A172 (cell line): ENCODE measurements at regions not wholly inside any gene's neighbourhood (a gene's known extent, or its start where the extent isn't known, plus 50 kb on each side); places are given as distances from the start of the nearest gene placed in this dataset.
"Not testable (repeated sequence)": the region's sequence is repeated elsewhere in the genome, so short reads cannot be mapped to it uniquely, and the experiment has no call there.

Source experiments
- DNase-seq: peaks from one replicate; pipeline ENCODE4 v3.0.0-alpha.2; 2015; ENCODE audit warnings: low spot score

DNA sequence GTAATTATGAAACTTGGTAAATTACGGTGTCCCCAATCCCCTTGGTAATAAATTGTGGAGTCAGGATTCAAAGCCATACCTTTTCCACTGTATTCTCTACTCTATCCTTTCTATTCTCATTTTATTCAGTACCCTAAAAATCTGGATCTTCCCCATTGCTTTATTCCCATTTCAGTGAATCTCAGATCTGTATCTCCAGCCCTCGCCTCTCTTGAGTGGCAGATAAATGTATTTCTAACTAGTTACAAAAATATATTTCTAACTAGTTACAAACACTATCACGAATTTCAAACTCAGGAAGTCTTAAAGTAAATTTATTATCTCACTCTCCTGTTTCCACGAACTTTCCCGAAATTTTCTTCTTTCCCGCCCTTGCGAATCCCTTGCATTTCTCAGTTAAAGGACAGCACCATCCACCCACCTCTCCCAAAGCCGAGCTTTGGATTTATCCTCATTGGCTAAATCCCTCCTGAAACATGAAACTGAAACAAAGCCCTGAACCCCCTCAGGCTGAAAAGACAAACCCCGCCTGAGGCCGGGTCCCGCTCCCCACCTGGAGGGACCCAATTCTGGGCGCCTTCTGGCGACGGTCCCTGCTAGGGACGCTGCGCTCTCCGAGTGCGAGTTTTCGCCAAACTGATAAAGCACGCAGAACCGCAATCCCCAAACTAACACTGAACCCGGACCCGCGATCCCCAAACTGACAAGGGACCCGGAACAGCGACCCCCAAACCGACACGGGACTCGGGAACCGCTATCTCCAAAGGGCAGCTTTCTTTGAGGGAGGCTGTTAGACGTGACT, 164.3 kb upstream of the PABPC3 start:
- DNase-seq: no peak

DNA sequence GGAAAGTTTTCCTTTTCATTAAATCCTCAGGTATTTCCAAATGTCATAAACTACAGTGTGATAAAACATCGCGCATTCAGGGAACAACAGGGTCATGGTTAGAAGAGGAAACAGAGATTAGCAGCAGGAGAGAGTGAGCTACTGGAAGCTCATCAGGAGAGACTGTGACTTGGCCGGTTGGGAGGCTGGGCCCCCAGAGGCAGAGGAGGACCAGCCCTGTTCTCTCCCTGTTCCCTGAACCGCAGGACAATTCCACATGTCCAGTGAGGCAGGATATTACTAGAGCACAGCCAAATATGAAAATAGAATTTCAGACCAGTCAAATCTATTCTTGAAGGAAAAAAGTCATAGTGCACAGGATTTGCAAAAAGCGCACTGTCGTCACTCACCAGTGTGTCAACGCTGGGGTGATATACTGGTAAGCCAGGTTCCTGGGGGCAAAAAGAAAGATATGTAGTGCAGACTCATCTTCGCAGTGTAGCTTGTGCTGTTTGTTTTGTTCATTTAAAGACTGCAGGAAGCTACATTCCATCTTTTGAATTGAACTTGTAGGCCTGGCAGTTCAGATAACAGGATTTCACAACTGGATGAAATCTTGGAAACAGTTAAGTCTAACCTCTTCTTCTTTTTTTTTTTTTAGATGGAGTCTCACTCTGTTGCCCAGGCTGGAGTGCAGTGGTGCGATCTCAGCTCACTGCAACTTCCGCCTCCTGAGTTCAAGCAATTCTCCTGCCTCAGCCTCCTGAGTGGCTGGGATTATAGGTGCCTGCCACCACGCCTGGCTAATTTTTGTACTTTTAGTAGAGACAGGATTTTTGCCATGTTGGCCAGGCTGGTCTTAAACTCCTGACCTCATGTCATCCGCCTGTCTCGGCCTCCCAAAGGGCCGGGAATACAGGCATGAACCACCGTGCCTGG, 162.6 kb upstream of the PABPC3 start:
- not testable (repeated sequence) for DNase-seq

DNA sequence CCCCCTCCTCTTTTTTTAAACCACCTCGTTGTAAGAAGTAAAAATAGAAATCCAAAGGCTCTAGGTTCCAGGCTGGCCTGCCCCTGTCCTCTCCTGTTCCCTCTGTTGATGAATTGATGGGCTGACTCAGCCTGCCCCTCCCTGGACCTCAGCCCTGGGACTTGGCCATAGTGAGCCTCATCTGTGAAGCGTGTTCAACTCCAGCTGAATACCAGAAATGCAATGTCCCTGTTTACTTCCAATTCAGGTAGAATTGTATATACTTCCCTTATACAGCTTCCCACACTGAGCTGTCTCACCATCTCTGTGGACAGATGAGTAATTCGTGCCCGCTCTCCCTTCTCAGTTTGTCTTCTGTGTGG, 161.9 kb upstream of the PABPC3 start:
- DNase-seq: peak; percentile 6

DNA sequence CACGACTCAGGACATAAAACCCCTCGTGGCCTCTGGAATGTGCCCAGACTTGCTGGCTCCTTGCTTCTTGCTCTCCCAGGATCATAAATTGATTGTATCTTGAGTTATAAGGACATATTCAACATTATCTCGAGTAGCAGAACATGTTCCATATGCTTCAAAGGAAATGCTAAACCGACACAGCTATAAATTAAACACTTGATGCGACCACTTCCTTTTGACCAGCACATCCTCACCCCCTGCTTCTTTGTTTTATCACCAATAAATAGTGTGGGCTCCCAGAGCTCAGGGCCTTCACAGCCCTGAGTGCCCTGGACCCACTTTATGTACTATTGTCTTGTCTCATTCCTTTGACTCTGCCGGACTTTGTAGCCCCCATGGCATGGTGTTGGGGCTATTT, 157.0 kb upstream of the PABPC3 start:
- DNase-seq: no peak

GRCh38 chr13:24941023-24941713, 154.8 kb upstream of the PABPC3 start:
- not testable (repeated sequence) for DNase-seq

- no peak for DNase-seq
Observed at GRCh38 chr13:24943136-24943535, 152.8 kb upstream of the PABPC3 start.

- not testable (repeated sequence) for DNase-seq
Observed at GRCh38 chr13:24944073-24944472, 151.9 kb upstream of the PABPC3 start.

GRCh38 chr13:24948977-24949376, 147.0 kb upstream of the PABPC3 start:
- DNase-seq: not testable (repeated sequence)

- not testable (repeated sequence) for DNase-seq
Observed at GRCh38 chr13:24950611-24951010, 145.3 kb upstream of the PABPC3 start.

DNA sequence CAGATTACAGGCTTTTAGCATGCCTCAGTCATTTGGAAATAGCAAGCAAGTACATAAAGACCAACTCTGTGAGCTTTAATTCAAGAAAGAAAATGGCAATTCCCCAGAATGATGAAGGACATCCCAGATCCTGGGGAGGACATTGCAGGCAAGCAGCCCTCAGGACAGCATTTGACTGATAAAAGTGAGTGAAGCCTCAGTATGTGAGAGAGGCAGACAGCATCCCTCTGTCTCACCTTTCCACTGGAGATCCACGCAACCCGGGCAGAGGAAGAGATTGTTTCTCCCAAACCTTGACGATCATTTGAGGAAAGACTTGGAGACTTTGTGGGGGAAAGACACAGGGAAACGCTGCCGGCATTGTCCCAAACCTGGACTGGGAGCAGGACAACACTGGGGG, 128.0 kb upstream of the PABPC3 start:
- DNase-seq: not testable (repeated sequence)

DNA sequence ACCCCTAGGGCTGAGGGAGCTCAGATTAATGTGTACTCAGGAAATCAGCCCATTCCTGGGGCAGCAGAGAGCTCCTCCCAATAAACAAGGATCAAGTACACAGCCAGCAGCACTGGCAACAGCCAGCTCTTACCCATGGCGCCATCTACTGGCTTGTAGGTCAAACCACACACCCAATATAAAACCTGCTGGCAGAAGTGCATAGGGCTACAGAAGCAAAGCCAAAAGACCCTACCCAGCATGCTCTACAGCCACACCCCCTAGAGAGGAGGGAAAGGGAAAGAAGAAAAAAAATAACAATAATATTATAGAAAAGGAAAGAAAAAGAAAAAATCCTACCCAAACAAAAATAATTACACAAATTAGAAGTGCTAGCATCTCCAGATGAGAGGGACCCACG, 127.5 kb upstream of the PABPC3 start:
- DNase-seq: not testable (repeated sequence)

DNA sequence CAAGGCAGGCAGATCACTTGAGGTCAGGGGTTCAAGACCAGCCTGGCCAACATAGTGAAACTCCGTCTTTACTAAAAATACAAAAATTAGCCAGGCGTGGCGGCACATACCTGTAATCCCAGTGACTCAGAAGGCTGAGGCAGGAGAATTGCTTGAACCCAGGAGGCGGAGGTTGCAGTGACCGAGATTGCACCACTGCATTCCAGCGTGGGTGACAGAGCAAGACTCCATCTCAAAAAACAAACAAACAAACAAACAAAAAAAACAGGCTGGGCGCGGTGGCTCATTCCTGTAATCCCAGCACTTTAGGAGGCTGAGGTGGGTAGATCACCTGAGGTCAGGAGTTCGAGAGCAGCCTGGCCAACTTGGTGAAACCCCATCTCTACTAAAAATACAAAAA, 122.8 kb upstream of the PABPC3 start:
- DNase-seq: not testable (repeated sequence)

GRCh38 chr13:24981181-24981803, 114.6 kb upstream of the PABPC3 start:
- DNase-seq: not testable (repeated sequence)

- no peak for DNase-seq
Observed at GRCh38 chr13:24982333-24982999, 113.5 kb upstream of the PABPC3 start.

- no peak for DNase-seq
Observed at GRCh38 chr13:24983094-24983493, 112.8 kb upstream of the PABPC3 start.

GRCh38 chr13:24984134-24984533, 111.8 kb upstream of the PABPC3 start:
- no peak for DNase-seq

- DNase-seq: no peak
Observed at GRCh38 chr13:24985107-24985506, 110.8 kb upstream of the PABPC3 start.

- DNase-seq: no peak
Observed at GRCh38 chr13:24985896-24986295, 110.0 kb upstream of the PABPC3 start.

- DNase-seq: no peak
Observed at GRCh38 chr13:24986826-24987225, 109.1 kb upstream of the PABPC3 start.

GRCh38 chr13:24989959-24990358, 106.0 kb upstream of the PABPC3 start:
- not testable (repeated sequence) for DNase-seq

DNA sequence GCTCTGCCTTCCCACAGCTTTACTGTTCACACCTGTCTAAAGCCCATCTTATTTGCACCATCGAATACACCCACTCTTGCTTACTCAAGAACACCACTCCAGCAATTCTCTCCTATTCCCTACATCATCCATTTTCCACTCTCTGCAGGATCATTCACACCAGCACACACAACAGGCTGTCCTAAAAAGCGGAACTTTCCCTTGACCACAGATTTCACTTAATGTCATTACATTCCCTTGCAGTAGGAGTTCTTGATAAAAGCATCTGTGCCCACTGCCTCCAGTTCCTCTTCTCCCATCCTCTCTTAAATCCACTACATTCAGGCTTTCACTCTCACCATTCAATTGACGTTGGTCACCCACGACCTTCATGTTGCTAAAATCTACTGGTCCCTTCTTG, 103.0 kb upstream of the PABPC3 start:
- not testable (repeated sequence) for DNase-seq
